GM19238 (cell line): ENCODE measurements at regions not wholly inside any gene's neighbourhood (a gene's known extent, or its start where the extent isn't known, plus 50 kb on each side); places are given as distances from the start of the nearest gene placed in this dataset.

Source experiments
- DNase-seq: peaks from one replicate; pipeline ENCODE4 v3.0.0; 2011; ENCODE audit warnings: low spot score; ENCODE audit not compliant: insufficient read length

- DNase-seq: no peak
Observed at GRCh38 chr15:99507504-99508310, 58.1 kb upstream of the MEF2A start.

GRCh38 chr15:99508311-99508645 is 57.5 kb upstream of the MEF2A start:
- no peak for DNase-seq

GRCh38 chr15:99508852-99509251 is 56.9 kb upstream of the MEF2A start:
- no peak for DNase-seq

DNA sequence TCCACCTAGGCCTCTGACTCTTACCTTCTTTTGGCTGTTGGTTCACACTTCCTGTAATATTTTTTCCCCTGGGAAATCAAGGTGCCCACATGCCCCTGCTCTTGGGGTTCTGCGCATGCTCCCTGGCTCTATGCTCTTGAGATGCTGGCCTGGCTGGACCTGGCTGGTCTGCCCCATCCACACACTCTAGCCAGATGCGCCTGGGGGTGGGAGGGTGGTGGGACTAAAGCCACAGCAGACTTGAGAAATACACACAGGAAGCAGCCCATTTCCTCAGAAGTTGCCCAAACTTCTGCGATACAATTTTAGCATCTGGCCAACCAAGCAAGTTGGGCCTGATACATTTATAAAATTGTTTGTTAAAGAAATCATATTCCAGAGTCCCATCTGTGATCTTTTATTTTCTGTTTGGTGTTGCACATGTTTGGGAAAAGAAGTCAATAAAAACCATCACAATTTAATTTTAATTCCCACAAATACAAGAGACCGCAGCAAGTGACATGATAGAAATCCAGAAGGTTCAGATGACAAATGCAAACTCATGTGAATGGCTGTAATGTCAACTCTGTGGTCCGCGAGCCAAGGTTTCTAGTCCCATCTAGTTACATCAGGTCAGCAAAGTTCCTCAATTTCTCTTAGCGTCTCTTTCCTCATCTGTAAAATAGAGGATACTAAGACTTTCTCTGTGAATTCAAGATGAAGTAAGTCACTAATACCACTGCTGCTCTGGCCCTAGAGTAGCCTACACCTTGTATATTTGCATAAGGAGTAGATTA is 55.9 kb upstream of the MEF2A start:
- DNase-seq: no peak

- DNase-seq: no peak
Observed at GRCh38 chr15:99511531-99511865, 54.3 kb upstream of the MEF2A start.

DNA sequence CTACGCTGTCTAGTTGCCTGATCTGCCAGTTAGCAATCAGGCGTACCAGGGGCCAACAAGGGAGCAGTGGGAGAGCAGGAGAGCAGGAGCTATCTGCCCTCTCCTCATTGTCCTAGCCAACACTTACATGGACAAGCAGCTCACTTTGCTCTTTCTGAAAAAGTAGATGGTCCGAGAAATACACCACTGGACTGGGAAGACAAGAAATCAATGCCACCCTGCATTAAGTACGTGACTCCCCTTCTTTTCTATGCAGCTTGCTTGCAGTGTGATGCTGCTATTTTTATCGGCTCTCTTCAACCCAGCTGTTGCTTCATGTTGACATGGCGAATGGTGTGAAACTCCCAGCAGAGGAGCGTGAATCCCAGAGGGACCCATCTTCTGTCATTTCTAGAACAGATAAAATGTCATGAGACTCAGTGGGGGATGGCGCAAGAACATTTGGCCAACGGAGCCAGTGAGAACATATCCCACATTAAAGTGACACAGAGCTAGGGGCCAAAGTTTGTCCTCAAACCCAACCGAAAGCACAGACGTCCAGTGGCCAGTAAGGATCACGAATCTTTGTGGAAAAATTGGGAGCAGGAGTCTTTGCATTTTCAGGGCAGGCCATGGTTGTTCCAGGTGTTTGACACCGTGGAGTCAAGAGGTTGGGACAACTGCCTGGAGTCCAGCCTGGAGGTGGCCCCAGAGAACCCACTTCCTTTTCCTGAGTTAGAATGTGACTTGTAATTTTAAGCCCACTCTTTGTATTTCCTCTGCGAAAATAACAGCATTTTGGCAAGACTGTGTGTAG is 53.7 kb upstream of the MEF2A start:
- no peak for DNase-seq

GRCh38 chr15:99514306-99514705 is 51.5 kb upstream of the MEF2A start:
- DNase-seq: no peak
